ENCODE measurements at regions not wholly inside any gene's neighbourhood (a gene's known extent, or its start where the extent isn't known, plus 50 kb on each side); places are given as distances from the start of the nearest gene placed in this dataset.

DNA sequence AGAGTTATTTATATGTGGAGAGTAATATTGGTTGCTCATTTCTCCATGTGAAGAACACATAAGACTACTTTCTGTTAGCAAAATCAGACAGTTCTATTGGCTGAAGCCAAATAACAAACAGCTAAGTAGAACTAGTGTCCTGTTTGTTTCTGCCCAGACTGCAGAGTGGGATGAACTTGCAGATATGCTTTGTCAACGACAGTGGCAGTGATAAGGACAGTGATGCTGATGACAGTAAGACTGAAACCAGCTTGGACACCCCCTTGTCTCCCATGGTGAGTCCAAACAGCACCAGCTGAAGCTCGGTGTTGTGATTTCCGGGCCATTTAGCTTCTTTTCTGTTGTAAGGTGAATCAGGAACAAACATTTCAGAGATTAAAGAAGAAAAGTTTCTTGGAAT lies 102.6 kb upstream of the IL12A start:
- TF ChIP-seq EZH2phosphoT487 (IDR thresholded peaks at IDR 0.05; ENCODE audit: unreplicated experiment) (no peak), EZH2 (IDR thresholded peaks at IDR 0.05; ENCODE audit: low read depth, unreplicated experiment) (no peak), POLR2AphosphoS5 (IDR thresholded peaks at IDR 0.05; ENCODE audit: low read depth) (no peak), CTCF (conservative IDR thresholded peaks at IDR 0.05; ENCODE audit: low read depth in 2 of 2) (no peak), REST (IDR thresholded peaks at IDR 0.05; ENCODE audit: unreplicated experiment) (no peak), ZNF114 (CRISPR knock-in tag; IDR thresholded peaks at IDR 0.05) (no peak), JUNB (IDR thresholded peaks at IDR 0.05; ENCODE audit: unreplicated experiment) (no peak)
- TF ChIP-seq, protein P1, sequence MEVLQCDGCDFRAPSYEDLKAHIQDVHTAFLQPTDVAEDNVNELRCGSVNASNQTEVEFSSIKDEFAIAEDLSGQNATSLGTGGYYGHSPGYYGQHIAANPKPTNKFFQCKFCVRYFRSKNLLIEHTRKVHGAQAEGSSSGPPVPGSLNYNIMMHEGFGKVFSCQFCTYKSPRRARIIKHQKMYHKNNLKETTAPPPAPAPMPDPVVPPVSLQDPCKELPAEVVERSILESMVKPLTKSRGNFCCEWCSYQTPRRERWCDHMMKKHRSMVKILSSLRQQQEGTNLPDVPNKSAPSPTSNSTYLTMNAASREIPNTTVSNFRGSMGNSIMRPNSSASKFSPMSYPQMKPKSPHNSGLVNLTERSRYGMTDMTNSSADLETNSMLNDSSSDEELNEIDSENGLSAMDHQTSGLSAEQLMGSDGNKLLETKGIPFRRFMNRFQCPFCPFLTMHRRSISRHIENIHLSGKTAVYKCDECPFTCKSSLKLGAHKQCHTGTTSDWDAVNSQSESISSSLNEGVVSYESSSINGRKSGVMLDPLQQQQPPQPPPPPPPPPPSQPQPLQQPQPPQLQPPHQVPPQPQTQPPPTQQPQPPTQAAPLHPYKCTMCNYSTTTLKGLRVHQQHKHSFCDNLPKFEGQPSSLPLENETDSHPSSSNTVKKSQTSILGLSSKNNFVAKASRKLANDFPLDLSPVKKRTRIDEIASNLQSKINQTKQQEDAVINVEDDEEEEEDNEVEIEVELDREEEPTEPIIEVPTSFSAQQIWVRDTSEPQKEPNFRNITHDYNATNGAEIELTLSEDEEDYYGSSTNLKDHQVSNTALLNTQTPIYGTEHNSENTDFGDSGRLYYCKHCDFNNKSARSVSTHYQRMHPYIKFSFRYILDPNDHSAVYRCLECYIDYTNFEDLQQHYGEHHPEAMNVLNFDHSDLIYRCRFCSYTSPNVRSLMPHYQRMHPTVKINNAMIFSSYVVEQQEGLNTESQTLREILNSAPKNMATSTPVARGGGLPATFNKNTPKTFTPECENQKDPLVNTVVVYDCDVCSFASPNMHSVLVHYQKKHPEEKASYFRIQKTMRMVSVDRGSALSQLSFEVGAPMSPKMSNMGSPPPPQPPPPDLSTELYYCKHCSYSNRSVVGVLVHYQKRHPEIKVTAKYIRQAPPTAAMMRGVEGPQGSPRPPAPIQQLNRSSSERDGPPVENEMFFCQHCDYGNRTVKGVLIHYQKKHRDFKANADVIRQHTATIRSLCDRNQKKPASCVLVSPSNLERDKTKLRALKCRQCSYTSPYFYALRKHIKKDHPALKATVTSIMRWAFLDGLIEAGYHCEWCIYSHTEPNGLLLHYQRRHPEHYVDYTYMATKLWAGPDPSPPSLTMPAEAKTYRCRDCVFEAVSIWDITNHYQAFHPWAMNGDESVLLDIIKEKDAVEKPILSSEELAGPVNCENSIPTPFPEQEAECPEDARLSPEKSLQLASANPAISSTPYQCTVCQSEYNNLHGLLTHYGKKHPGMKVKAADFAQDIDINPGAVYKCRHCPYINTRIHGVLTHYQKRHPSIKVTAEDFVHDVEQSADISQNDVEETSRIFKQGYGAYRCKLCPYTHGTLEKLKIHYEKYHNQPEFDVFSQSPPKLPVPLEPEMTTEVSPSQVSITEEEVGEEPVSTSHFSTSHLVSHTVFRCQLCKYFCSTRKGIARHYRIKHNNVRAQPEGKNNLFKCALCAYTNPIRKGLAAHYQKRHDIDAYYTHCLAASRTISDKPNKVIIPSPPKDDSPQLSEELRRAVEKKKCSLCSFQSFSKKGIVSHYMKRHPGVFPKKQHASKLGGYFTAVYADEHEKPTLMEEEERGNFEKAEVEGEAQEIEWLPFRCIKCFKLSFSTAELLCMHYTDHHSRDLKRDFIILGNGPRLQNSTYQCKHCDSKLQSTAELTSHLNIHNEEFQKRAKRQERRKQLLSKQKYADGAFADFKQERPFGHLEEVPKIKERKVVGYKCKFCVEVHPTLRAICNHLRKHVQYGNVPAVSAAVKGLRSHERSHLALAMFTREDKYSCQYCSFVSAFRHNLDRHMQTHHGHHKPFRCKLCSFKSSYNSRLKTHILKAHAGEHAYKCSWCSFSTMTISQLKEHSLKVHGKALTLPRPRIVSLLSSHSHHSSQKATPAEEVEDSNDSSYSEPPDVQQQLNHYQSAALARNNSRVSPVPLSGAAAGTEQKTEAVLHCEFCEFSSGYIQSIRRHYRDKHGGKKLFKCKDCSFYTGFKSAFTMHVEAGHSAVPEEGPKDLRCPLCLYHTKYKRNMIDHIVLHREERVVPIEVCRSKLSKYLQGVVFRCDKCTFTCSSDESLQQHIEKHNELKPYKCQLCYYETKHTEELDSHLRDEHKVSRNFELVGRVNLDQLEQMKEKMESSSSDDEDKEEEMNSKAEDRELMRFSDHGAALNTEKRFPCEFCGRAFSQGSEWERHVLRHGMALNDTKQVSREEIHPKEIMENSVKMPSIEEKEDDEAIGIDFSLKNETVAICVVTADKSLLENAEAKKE (CRISPR knock-in tag; IDR thresholded peaks at IDR 0.05): no peak
